HEK293T (cell line): ENCODE measurements at regions not wholly inside any gene's neighbourhood (a gene's known extent, or its start where the extent isn't known, plus 50 kb on each side); places are given as distances from the start of the nearest gene placed in this dataset.

Experiments
- FOXK2 ChIP-seq: fragments of 450-650 bp; IDR thresholded peaks from 2 replicates; pipeline ENCODE4 v1.6.1; 2016; ENCODE audit warnings: mild to moderate bottlenecking
- FOXM1 ChIP-seq: fragments of 450-650 bp; IDR thresholded peaks from 2 replicates; pipeline ENCODE4 v1.6.1; 2017; ENCODE audit warnings: mild to moderate bottlenecking, borderline replicate concordance
- L3MBTL2 ChIP-seq: fragments of 450-650 bp; conservative IDR thresholded peaks from 2 replicates; pipeline ENCODE4 v1.6.1; 2016; ENCODE audit warnings: mild to moderate bottlenecking
- SUZ12 ChIP-seq: fragments of 450-650 bp; IDR thresholded peaks from 2 replicates; pipeline ENCODE4 v1.6.1; 2016; ENCODE audit warnings: mild to moderate bottlenecking
- ZNF384 ChIP-seq: fragments of 450-650 bp; IDR thresholded peaks from 2 replicates; pipeline ENCODE4 v1.6.1; 2016

DNA sequence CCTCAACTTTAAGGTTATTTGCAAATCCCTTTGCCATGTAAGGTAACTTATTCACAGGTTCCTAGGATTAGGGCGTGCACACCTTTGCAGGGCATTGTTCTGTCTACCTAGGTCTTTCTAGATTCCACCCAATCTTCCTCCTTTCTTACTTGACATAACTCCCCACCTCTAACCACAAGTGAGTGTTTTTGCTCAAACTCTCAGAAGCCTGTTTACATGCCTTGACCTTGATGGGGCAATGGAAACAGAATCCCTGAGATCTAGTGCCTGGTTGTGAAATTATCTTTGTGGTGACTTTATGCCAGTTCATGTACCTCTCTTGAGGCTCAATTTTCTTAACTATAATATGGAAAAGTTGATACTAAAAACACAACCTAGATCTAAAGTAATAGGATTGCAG, 296.6 kb downstream of the TTLL7 start:
- TF ChIP-seq FOXM1 (no peak), SUZ12 (no peak), L3MBTL2 (no peak), ZNF384 (no peak), FOXK2 (no peak)
